Activated naive CD4-positive, alpha-beta T cell treated with anti-CD3 and anti-CD28 coated beads, Interleukin-2, amount 50 U/mL, for 72 hours (primary cell): ENCODE measurements at regions not wholly inside any gene's neighbourhood (a gene's known extent, or its start where the extent isn't known, plus 50 kb on each side); places are given as distances from the start of the nearest gene placed in this dataset.

ENCODE experiments used
- ATAC-seq, 2 donors: fragments of 150-1000 bp; cut with Tn5 transposase; 2 replicates each; pipeline ENCODE4 v1.10.0; 2021; ENCODE audit warnings: mild to moderate bottlenecking in 2 of 2, moderate library complexity in 2 of 2
- DNase-seq, 2 donors: peaks; one replicate each; pipeline ENCODE4 v3.0.0; 2021 to 2022; ENCODE audit warnings: low spot score in 2 of 2
- H3K27ac Mint-ChIP-seq, 2 donors: one replicate each; pipeline ENCODE4 v1.8.0; 2022; ENCODE audit warnings: mild to moderate bottlenecking in 2 of 2, mixed read lengths in 2 of 2
- H3K36me3 Mint-ChIP-seq, 2 donors: one replicate each; pipeline ENCODE4 v1.8.0; 2022; ENCODE audit warnings: mixed read lengths in 2 of 2
- H3K9me3 Mint-ChIP-seq, 2 donors: one replicate each; pipeline ENCODE4 v1.8.0; 2022; ENCODE audit warnings: mixed read lengths in 2 of 2

DNA sequence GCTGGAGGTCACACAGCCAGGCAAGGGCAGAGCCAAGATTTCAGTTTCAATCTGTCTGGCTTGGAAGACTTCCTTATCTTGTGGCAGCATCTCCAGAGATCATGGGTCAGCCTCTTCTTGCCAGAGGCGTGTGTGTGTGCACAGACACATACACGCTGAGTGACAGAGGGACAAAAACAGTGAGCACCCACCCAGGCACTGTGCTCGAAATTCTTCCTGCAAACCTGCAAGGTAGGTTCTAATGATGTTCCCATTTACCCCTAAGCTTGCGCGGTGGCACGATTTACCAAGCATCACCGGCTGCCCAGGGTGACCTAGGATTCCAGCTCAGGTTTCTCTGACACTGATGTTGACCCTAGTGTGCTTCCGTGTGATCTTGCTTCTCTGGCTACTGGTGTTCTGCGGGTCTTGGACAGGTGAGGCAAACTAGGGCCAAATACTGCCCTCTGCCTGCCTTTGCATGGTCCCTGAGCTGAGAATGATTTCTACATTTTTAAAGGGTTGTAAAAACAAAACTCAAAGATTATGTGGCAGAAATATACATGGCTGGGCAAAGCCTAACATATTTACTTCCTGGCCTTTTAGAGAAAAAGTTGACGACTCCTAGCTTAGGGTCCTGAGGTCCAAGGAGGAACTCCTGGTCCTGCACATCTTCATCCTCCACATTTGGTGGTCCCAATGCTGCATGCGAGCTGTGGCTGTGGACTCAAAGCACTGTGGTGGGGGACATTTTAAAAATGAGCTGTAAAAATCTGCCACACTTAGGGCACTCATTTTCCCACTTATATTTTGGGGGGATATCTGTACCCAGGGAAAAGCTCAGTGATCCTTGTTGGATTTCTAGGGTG lies 268.5 kb downstream of the RPS24 start:
- Mint-ChIP-seq H3K36me3 (peaks cover 6 to 9% of the 10 kb centered on the region in 2 donors), H3K27ac (peak overlapping the region; percentile 86 to 93), H3K9me3 (peaks cover 0 to 11% of the 10 kb centered on the region in 2 donors)
- DNase-seq (peak in 1 of 2 donors; percentile 28), ATAC-seq (no peak)

DNA sequence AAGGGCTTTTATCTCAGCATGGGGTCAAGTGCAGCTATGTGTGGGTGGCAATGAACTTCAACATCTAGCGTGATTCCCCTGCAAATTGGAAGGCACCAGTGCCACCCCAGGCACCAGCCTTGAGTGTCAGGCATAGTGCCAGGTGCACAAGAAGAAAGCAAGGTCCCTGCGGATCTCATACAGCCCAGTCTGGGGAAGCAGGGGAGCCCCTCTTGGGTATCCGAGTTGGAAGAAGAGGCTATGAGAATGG lies 269.0 kb downstream of the RPS24 start:
- DNase-seq (no peak), ATAC-seq (no peak)
- peaks cover 0 to 11% of the 10 kb centered on the region in 2 donors for H3K9me3 Mint-ChIP-seq
- H3K27ac Mint-ChIP-seq: peak overlapping the region; percentile 86 to 93
- peaks cover 6 to 9% of the 10 kb centered on the region in 2 donors for H3K36me3 Mint-ChIP-seq

DNA sequence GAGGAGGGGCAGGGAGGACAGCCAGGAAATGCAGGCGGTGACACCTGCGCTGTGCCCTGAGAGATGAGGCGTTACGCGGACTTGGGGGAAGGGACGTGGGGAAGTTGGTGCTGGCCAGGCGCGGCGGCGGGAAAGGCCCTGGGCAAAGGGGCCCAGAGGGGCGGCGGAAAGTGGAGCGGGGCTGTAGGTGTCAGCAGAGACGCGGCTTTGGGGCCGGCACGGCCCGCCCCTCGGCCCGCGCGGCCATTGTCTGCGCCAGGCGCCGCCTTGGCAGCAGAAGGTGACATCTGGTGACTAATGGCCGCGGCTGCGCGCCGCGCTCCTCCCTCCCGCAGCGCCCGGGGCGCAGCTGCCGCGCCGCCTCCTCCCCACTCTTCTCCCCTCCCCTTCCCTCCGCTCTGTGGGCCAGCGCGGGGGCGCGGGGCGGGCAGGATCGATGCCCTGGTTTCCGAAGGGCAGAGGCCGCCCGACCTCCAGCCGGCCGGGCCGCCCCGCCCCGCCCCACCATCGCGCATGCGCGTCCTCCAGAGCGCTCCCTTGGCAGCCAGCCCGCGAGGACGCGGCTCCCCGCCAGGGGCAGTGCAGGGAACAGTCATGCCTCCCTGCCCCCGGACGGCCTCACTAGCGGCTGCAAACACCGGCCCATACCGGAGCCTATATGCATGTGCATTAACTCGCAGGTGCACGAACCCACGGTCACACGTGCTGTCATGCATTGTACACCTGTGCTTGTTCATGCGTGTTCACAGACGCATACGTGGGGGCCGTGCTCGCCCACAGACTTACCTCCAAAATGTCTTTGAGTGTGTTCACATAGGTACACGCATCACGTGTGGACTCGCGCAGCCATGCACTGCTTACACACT lies 269.6 kb downstream of the RPS24 start:
- DNase-seq: peak; percentile 95 to 97
- Mint-ChIP-seq H3K36me3 (peaks cover 6 to 9% of the 10 kb centered on the region in 2 donors), H3K27ac (peak overlapping the region; percentile 86 to 93), H3K9me3 (peaks cover 0 to 11% of the 10 kb centered on the region in 2 donors)
- ATAC-seq: peak; percentile 91 to 96

DNA sequence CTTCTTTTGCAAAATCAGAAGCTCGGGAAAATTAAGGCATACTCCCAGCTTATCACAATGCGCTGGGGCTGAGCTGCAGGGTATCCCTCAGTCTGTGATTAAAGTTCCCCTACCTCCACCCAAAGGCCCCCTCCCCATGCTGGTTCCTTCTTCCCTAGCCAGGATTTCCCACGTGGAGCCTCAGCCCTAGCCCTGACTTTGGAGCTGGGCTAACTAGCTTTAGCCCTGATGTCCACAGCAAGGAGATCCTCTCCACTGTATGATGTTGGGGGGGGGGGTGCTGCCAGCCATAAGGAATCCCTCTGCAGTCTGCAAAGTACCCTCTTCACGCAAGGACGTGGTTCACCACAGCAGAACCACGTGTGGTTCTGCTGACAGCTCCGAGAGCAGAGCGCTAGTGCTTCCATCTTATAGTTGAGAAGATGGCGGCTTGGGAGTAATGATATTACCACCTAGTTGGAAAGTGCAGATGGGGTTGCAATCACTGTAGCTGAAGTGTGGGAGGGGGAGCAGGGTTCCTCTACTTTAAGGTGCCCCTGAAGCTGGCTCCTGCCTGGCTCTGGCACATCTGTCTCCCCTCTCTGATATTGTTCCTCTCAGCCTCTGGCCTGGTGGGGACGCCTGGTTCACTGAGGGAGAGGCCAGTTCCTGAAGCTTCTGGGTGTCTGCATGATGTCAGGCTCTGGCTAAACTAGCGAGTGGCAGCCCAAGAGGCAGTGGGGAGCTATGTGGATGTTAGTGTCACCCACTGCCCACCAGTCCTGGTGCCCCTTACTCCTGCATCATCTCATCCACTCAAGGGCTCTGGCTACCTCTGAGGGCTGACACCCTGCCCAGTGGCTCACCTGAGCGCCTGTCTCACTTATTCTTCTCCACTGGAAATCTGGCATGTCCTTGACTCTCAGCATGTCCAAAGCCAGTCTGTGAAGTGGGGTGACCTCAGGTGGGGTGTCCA lies 270.7 kb downstream of the RPS24 start:
- Mint-ChIP-seq H3K36me3 (peaks cover 6 to 9% of the 10 kb centered on the region in 2 donors), H3K27ac (no peak overlapping the region), H3K9me3 (peaks cover 0 to 11% of the 10 kb centered on the region in 2 donors)
- DNase-seq (peak in 1 of 2 donors; percentile 23), ATAC-seq (no peak)

DNA sequence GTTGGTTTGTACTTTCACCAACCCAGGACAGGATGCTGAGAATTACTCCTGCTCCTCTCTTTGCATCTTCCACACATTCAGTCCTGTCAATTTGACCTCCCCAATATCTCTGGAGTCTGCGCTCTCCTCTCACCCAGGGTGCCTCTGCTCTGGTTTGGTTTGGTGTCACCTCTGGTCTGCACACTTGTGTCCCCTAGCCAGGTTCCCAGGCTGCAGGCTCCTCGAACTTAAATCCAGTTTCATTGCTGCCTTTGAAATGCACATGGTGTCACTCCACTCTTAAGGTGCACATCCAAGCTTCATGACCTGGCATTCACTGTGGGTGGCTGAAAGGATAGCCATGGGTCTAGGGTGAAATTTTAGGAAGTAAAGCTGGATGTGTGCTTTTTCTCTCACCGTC lies 271.6 kb downstream of the RPS24 start:
- peaks cover 0 to 6% of the 10 kb centered on the region in 2 donors for H3K9me3 Mint-ChIP-seq
- H3K36me3 Mint-ChIP-seq: peaks cover 0 to 4% of the 10 kb centered on the region in 2 donors
- DNase-seq (peak in 1 of 2 donors; percentile 54), ATAC-seq (no peak)
- no peak overlapping the region for H3K27ac Mint-ChIP-seq

DNA sequence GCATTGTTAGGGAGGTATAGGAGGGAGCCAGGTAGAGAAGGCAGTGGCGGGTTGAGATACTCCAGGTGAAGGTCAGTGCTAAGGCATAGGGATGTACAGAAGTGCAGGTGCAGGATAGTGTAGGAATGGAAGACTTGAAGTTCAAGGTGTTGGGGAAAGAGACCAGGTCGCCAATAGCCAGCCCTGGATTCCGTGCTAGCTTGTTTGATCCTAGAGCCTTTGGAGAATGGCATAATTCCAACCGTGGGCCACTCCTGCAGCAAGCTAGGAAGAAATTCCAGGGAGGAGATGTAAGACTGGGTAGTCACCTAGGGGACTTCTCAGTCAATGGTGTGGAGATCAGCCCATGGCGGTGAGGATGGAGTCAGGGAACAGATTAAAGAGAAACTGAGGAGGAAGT lies 272.7 kb downstream of the RPS24 start:
- H3K27ac Mint-ChIP-seq: no peak overlapping the region
- no peaks in the 10 kb centered on the region for H3K9me3 Mint-ChIP-seq
- DNase-seq (no peak), ATAC-seq (no peak)
- no peaks in the 10 kb centered on the region for H3K36me3 Mint-ChIP-seq

DNA sequence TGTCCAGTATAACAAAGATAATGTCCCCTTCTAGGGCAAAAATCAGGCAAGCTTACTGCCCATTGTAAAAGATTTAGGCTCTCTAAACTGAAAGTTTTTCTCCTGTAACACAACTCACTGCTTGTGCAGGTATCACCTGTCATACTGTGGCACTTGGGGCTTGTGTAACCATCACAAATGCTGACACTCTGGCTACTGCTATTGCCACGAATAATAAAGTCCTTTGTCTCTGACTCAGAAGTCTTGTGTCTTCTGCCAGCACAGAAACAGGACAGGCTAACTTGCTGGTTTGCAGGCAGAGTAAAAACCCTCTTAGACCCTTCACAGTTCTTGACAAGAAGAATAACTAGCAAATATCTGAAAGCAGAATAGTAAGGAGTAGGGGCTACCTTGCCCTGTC lies 273.9 kb downstream of the RPS24 start:
- Mint-ChIP-seq H3K36me3 (no peaks in the 10 kb centered on the region), H3K9me3 (no peaks in the 10 kb centered on the region), H3K27ac (no peak overlapping the region)
- DNase-seq (no peak), ATAC-seq (no peak)

DNA sequence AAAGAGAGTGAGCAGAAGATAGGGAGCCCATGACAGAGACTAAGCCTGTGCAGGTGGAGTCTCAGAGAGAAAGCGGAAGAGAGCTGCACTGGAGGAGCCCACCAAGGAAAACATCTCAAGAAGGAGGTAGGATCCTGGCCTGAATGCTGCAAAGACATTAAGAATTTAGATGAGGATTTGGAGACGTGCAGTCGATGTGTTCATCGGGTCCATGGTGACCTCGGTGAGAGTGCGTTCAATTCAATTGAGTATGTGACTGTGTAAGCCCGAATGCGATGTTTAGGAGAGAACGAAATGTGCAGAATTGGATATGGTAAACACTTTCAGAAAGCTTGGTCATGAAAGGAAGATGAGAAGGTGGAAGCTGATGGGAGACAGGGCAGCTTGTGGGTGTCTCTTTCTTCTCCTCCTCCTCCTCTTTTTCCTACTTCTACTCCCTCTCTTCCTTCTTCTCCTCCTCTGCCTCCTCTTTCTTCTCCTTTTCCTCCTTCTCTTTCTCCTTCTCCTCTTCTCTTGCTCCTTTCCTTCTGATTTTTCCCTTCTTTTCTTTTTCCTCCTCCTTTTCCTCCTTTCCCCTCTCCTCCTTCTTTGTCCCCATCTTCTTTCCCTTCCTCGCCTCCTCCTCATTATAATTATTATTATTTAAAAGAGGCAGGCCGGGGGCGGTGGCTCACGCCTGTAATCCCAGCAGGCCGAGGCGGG lies 276.0 kb downstream of the RPS24 start:
- ATAC-seq: no peak
- H3K9me3 Mint-ChIP-seq: no peaks in the 10 kb centered on the region
- no peak for DNase-seq
- no peak overlapping the region for H3K27ac Mint-ChIP-seq
- no peaks in the 10 kb centered on the region for H3K36me3 Mint-ChIP-seq

DNA sequence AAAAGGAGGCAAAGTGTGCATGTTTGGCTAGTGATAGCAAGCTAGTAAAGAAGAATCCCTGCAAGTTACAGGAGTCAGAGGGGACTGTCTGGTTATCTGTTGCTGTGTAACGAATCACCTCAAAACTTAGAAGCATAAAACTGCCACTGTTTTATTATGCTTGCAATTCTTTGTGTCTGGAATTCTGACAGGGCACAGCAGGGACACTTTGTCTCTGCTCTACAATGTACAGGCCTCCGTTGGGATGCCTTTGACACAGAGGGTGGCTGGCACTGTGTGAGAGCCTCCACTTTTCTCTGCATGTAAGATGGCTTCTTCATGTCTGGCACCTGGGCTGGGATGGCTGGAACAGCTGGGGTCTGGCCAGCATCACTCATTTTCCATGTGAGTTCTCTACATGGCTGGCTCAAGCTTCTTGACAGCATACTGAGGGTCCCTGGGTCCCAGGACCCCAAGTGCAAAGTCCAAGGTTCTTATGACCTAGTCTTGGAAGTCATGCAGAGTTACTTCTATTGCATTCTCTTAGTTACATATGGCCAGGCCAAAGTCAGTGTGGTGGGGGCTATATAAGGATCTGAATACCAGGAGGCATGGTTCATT lies 276.9 kb downstream of the RPS24 start:
- Mint-ChIP-seq H3K9me3 (no peaks in the 10 kb centered on the region), H3K27ac (no peak overlapping the region), H3K36me3 (no peaks in the 10 kb centered on the region)
- no peak for ATAC-seq
- DNase-seq: no peak

DNA sequence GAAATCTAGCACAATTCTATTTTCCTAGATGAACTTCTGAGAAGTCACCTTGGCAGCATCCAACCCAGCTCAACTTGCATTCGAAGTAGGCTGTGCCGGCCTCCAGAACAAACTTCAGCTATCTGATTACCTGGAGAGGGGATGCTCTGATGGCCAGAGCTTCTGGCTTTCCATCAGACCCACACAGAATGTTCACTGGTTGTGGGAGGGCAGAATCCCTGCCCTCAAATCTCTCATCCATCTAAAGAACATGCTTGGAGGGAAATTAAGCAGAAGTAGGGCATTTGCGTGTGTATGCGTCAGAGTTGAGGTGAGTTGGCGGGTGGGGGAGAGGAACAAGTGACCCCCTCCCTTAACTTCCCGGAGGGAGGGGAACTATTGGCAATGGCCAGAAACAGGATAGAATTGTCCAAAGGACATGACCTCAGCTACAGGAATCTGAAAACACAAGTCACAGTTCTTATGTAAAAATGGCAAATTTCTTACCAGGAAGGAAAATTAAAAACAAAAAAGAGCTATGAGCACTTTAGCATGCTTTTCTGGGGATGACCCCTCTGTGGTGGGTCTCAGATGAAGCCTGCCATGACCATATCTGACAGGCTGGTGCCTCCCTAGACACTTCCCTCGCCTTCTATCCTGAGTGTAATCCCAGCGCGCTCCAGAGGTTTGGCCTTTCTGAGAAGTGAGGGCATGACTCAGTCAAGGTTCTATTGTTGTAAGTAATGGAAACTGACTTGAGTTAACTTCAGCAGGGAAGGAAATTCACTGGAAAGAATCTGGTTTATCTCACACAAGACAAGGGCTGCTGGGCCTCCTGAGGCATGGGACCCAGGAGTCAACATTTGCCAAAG lies 278.8 kb downstream of the RPS24 start:
- DNase-seq (no peak), ATAC-seq (no peak)

DNA sequence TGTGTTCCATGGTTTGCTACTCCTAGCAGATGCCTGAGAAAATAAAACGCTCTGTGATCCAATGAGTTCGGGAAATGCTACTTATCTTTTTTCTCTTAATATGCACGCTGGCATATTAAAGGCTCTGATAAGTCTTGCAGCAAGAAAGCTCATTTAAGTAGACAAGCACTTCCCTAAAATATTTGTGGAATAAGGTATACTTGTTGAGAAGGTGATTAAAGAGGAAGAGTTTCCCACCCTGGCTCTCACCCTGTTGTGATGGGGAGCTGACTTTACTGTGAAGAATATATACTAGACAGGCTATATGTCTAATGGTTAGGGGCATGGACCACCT lies 279.4 kb downstream of the RPS24 start:
- Mint-ChIP-seq H3K9me3 (no peaks in the 10 kb centered on the region), H3K27ac (no peak overlapping the region), H3K36me3 (no peaks in the 10 kb centered on the region)
- ATAC-seq: no peak
- no peak for DNase-seq

More for the DNA sequence above, 278.8 kb downstream of the RPS24 start:
- no peak overlapping the region for H3K27ac Mint-ChIP-seq
- no peaks in the 10 kb centered on the region for H3K9me3 Mint-ChIP-seq
- no peaks in the 10 kb centered on the region for H3K36me3 Mint-ChIP-seq

DNA sequence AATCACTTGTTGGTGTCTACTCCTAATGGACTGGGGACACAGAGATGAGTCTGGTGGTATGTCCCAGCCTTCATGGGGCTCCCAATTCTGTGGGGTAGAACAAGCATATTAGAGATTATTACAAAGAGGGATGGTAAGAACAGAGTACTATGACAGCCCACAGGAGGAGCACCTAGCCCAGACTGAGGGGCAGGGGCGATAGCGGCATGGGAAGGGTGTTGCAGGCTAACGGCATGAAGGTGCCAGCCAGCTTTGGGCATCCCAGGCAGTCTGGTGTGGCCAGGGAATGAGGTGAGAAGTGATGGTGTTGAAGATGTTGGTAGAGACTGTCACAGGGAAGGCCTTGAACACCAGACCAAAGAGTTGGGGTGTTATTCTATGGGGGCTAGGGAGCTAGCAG lies 280.0 kb downstream of the RPS24 start:
- Mint-ChIP-seq H3K9me3 (no peaks in the 10 kb centered on the region), H3K27ac (peak overlapping the region in 1 of 2 donors; percentile 26), H3K36me3 (no peaks in the 10 kb centered on the region)
- ATAC-seq: no peak
- peak in 1 of 2 donors; percentile 21 for DNase-seq

DNA sequence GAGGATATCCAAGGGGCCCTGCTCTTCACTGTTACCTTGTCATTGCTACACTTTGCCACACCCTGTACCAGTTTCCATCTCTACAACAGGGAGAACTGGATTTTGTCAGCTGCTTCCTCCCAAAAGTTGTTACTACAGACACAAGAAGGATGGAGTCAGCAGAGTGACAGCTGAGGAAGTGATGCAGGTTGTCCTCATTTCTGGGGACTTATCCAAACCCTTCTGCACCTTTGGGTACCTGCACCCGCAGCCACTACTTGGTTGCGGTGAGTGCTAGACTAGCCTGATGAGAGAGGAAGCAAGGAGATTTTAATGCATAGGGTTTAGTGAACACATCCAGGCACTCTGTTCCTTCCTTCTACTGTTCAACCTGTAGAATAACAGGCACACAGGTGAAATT lies 281.0 kb downstream of the RPS24 start:
- no peak overlapping the region for H3K27ac Mint-ChIP-seq
- ATAC-seq: no peak
- DNase-seq: no peak
- H3K9me3 Mint-ChIP-seq: no peaks in the 10 kb centered on the region
- no peaks in the 10 kb centered on the region for H3K36me3 Mint-ChIP-seq

DNA sequence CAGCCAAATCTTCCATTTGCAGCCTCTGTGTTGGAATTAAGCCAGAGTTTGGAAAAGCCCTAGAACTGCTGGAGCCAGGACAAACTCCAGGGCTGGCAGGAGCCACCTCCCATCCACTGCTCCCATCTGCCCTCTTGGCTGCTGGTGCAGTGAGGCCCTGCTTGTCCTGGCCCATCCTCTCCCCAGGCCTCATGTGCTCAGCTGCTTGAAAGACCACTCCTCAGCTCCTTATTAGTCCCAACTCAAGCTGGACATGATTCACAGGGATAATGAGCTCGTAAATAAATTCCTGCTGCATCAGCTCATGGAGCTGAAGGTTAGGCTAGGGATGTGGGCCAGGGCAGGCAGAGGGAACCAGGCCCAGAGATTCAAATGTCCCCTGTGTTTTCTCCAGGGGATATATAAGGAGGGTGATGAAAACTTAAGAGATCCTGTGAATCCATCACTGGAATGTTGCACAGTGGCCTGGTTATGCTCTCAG lies 282.8 kb downstream of the RPS24 start:
- no peak overlapping the region for H3K27ac Mint-ChIP-seq
- H3K36me3 Mint-ChIP-seq: no peaks in the 10 kb centered on the region
- ATAC-seq (no peak), DNase-seq (no peak)
- H3K9me3 Mint-ChIP-seq: no peaks in the 10 kb centered on the region

DNA sequence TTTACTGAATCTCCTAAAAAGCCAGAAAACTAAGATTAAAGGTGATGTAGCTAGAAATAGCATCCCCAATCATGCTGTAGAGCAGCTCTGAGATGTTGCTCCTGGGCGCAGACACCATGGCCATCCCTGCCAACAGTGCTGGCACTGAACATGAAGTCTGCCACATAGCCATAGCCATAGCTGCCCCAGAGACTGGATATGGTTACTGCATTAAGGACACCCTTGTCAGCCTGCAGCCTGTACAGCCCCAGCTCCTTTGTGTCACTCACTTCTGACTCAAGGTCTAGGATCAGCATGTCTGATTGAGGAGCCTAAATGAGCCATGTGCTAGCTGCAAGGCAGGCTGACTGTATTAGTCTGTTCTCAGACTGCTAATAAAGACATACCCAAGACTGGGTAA lies 284.6 kb downstream of the RPS24 start:
- ATAC-seq (no peak), DNase-seq (peak in 1 of 2 donors; percentile 20)
- Mint-ChIP-seq H3K27ac (no peak overlapping the region), H3K36me3 (no peaks in the 10 kb centered on the region), H3K9me3 (no peaks in the 10 kb centered on the region)
